GM18520 (cell line): ENCODE measurements at regions not wholly inside any gene's neighbourhood (a gene's known extent, or its start where the extent isn't known, plus 50 kb on each side); places are given as distances from the start of the nearest gene placed in this dataset.
"Not testable (repeated sequence)": the region's sequence is repeated elsewhere in the genome, so short reads cannot be mapped to it uniquely, and the experiment has no call there.

Experiments used
- ATAC-seq: cut with Tn5 transposase; IDR thresholded peaks from one replicate; pipeline ENCODE4 v1.9.1; 2021; ENCODE audit not compliant: unreplicated experiment

- no peak for ATAC-seq
Measured at GRCh38 chr1:178639326-178639725, 85.7 kb upstream of the RALGPS2 start.

DNA sequence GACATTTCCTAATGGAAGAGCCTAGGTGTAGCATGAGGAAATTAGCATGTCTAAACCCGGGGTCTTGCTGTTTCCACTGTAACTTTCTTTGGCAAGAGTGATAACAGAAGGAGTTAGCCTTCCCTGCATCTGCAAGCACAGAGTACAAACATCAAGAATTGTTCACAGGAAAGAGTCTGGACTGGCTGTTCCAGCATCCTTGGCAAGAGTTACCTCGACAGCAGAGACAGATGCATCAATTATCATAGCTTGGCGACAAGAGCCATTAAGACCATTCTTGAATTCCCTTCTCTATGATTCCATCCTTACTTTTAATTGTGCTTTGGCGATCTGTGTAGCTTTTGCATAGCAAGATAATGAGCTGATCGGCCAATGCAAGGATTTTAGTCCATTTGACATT lies 82.8 kb upstream of the RALGPS2 start:
- no peak for ATAC-seq

DNA sequence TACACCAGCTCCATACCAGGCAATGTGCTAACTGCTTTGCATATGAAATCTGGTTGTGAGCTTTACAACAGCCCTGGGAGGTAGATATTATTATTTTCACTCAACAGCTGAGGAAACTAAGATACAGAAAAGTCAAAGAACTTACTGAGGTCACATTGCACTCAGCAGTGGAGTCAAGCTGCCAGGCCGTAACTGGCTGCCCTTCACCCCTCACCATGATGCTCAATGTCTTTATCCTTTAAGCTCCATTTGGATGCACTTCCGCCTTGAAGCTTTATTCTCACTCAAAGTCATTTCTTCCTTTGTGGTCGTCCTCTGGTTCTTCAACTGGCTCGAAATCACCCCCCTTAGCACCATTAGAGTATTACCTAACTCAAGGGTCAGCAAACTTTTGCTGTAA lies 81.7 kb upstream of the RALGPS2 start:
- ATAC-seq = no peak

GRCh38 chr1:178643831-178644230 lies 81.2 kb upstream of the RALGPS2 start:
- ATAC-seq = no peak

DNA sequence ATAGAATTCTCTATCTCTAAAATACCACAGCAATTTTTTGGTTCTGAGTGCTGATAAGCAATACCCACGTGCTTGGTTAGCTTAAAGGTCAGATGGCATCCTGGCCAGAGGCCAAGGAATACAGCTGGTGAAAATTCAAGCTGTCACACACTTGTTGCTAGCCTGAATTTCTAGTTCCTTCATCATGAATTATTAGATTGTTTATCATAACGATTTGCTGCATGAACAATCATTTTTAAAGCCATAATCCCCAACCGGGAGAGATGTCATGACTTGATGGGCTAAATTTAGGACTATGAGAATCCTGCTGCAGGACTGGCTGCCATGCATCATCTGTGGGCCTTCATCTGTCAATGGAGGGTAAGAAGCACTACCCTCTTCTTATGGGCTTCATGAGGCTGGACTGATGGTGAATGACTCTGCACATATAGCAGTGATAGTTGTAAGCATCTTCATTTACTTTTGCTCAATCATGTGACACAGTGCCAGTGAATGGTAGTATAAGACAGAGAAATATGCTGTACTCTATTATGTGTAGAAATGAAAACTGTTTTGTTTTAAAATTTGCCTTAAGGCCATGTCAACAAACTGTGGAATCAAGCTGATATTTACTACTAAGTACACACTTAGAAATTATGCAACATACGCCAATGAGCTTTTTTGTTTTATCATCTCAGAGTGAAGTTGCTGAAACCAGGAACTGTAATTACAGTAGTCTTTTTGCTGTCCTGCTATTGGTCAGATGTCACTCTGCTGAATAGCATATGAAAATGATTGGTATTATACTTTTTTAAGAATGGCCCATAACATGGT lies 80.5 kb upstream of the RALGPS2 start:
- ATAC-seq = no peak

DNA sequence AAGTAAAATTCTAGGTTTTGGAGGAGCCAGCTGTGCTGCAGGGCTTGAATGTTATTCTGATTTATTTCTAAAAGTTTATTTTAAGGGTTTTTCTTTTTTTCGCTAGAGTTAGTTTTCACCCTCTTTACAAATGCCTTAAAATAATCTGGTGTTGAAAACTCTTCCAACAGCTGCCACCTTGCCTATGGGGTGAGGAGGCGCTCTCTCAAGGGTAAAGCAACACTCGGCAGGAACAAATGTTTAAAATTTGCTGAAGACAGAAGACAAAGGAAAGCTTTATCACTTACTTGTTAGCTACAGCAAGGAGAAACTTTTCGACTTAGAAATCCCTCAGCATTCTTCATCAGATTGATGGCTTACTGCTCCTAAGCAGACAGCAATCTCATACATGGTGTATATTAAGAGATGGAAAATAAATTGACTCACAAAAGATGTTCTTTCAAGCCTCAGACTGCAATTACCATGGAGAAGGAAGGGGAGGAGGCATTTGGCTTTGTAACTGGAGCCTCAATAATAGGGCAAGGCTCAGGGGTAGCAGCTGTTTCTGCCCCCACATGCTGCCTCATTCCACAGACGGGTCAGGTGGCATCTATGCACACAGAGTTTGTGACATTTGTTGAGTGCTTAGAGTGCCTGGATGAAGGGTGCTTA lies 79.8 kb upstream of the RALGPS2 start:
- ATAC-seq = no peak

DNA sequence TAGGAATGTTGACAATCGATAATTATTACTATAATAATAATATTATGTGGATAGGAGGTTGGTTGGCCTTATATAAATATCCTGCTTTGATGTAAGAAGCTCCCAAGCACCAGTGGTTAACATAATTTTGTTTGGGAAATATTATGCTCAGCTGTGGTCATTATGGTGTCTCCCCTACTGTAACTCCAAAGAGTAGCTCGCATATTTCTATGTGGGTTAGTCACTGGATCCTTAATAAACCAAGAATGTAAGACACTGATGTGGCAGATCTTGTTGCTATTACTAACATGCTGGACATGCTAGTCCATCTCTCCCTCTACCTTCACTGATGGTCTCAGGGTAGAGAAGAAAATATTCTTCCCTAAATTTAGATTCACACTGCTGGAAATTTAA lies 79.2 kb upstream of the RALGPS2 start:
- ATAC-seq = no peak

- ATAC-seq = no peak
Measured at GRCh38 chr1:178646821-178647220, 78.2 kb upstream of the RALGPS2 start.

GRCh38 chr1:178648151-178648550 lies 76.9 kb upstream of the RALGPS2 start:
- no peak for ATAC-seq

GRCh38 chr1:178649582-178650350 lies 75.3 kb upstream of the RALGPS2 start:
- no peak for ATAC-seq

GRCh38 chr1:178650934-178651511 lies 74.0 kb upstream of the RALGPS2 start:
- ATAC-seq = no peak

GRCh38 chr1:178651742-178652141 lies 73.3 kb upstream of the RALGPS2 start:
- ATAC-seq = no peak

GRCh38 chr1:178652506-178653490 lies 72.2 kb upstream of the RALGPS2 start:
- ATAC-seq = no peak

DNA sequence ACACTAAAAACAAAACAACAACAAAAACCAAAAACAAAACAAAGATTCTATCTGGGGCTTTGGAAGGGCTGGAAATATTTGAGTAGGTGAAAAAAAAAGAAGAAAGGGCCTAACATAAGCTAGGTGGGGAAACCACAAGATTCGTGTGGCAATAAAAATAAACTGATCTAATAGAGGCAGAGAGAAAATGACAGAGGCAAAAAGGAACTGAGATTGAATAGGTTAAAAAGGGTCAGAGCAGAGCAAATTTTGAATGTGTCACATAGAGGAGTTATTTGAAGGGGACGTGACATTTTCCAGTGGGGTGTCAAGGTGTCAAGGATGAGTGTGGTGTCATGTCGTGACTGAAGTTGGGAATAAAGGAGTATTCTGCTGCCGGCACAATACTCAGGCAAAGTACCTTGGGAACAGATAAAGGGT lies 65.2 kb upstream of the RALGPS2 start:
- ATAC-seq = peak; percentile 49

GRCh38 chr1:178660461-178660860 lies 64.6 kb upstream of the RALGPS2 start:
- no peak for ATAC-seq

GRCh38 chr1:178664278-178664677 lies 60.8 kb upstream of the RALGPS2 start:
- ATAC-seq = peak; percentile 68

GRCh38 chr1:178665579-178665978 lies 59.5 kb upstream of the RALGPS2 start:
- no peak for ATAC-seq

DNA sequence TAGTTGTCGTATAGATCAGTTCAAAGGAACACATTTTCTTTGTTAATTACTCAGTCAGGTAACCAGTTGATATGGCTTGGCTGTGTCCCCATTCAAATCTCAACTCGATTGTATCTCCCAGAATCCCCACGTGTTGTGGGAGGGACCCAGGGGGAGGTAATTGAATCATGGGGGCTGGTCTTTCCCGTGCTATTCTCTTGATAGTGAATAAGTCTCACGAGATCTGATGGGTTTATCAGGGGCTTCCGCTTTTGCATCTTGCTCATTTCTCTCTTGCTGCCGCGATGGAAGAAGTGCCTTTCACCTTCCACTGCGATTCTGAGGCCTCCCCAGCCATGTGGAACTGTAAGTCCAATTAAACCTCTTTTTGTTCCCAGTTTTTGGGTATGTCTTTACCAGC lies 58.2 kb upstream of the RALGPS2 start:
- ATAC-seq = not testable (repeated sequence)

- no peak for ATAC-seq
Measured at GRCh38 chr1:178672434-178672833, 52.6 kb upstream of the RALGPS2 start.

- ATAC-seq = not testable (repeated sequence)
Measured at GRCh38 chr1:178674559-178674958, 50.5 kb upstream of the RALGPS2 start.
